ENCODE measurements at regions not wholly inside any gene's neighbourhood (a gene's known extent, or its start where the extent isn't known, plus 50 kb on each side); places are given as distances from the start of the nearest gene placed in this dataset.

DNA sequence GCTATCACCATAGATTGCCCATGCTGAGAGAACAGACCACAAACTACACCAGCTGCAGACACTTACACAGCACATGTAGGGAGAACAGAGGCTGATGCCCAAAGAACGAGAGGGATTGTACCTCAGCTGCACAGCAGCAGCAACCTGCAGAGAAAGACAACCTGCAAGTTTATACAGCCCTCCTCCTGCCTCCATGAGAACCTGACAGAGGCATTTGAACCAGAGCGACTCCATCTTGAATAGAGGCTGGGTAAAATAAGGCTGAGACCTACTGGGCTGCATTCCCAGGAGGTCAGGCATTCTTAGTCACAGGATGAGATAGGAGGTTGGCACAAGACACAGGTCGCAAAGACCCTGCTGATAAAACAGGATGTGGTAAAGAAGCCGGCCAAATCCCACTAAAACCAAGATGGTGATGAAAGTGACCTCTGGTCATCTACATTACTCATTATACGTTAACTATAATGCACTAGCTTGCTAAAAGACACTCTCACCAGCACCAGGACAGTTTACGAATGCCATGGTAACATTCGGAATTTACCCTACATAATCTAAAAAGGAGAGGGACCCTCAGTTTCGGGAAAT is 262.4 kb upstream of the HMGA2 start:
- DNase-seq (ENCODE audit: low spot score): no peak
- Mint-ChIP-seq H3K4me1 (ENCODE audit: low read depth) (peaks cover 1% of the 10 kb centered on the region), H3K36me3 (ENCODE audit: low read depth) (no peaks in the 10 kb centered on the region), H3K4me3 (no peak overlapping the region), H3K9me3 (no peaks in the 10 kb centered on the region), H3K27ac (no peak overlapping the region), H3K27me3 (ENCODE audit: insufficient read depth) (peaks cover 7% of the 10 kb centered on the region)
- intact Hi-C loops (cut with micrococcal nuclease): no loop called here

- Mint-ChIP-seq H3K27me3 (ENCODE audit: insufficient read depth) (peaks cover 7% of the 10 kb centered on the region), H3K27ac (no peak overlapping the region), H3K4me3 (no peak overlapping the region), H3K9me3 (peaks cover 5% of the 10 kb centered on the region), H3K36me3 (ENCODE audit: low read depth) (no peaks in the 10 kb centered on the region), H3K4me1 (ENCODE audit: low read depth) (no peaks in the 10 kb centered on the region)
- intact Hi-C loops (cut with micrococcal nuclease): no loop called here
- DNase-seq (ENCODE audit: low spot score): no peak
Observed at GRCh38 chr12:65565601-65566560, 258.4 kb upstream of the HMGA2 start.

DNA sequence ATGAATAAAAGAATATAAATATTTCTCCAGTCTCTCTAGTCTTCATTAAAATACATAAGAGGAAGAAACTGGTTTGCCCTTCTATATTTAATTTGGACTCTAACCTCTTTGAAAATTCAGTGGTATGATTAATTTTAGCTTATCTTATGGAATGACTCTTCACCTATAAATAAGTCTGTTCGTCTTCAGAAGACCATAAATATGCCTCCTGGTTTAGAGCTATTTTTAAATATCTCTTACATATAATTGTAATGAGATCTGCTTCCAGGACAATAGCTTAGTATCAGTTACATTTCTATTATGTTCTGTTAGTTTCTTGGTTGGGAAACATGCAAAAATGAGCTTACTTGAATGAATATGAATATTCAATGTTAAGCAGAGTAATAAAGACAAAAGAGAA is 257.5 kb upstream of the HMGA2 start:
- H3K36me3 Mint-ChIP-seq (ENCODE audit: low read depth): no peaks in the 10 kb centered on the region
- intact Hi-C loops (cut with micrococcal nuclease): no loop called here
- DNase-seq (ENCODE audit: low spot score): no peak
- peaks cover 7% of the 10 kb centered on the region for H3K27me3 Mint-ChIP-seq (ENCODE audit: insufficient read depth)
- H3K4me1 Mint-ChIP-seq (ENCODE audit: low read depth): no peaks in the 10 kb centered on the region
- peaks cover 5% of the 10 kb centered on the region for H3K9me3 Mint-ChIP-seq
- no peak overlapping the region for H3K27ac Mint-ChIP-seq
- H3K4me3 Mint-ChIP-seq: no peak overlapping the region

DNA sequence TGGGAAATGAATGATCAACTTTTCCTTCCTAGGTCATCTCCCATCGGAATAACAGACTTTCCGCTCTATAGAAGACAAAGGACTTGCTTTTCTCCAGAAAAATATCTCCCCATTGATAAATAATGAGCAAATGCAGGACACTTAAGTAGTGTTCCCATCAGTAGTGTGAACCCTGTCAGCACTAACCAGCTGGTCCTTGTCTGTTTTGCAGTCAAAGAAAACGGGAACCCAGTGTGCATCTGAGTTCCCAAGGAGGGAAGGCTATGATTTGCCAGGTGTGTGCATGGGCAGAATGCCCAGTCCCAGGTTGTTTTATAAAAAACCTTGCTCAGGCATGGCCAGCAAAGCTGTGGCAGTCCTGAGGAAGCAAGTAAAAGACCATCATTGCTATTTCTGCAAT is 256.5 kb upstream of the HMGA2 start:
- Mint-ChIP-seq H3K9me3 (peaks cover 5% of the 10 kb centered on the region), H3K4me1 (ENCODE audit: low read depth) (no peaks in the 10 kb centered on the region), H3K4me3 (no peak overlapping the region), H3K36me3 (ENCODE audit: low read depth) (no peaks in the 10 kb centered on the region), H3K27ac (no peak overlapping the region), H3K27me3 (ENCODE audit: insufficient read depth) (peaks cover 7% of the 10 kb centered on the region)
- intact Hi-C loops (cut with micrococcal nuclease): no loop called here
- no peak for DNase-seq (ENCODE audit: low spot score)

GRCh38 chr12:65568517-65568916 is 255.8 kb upstream of the HMGA2 start:
- peaks cover 9% of the 10 kb centered on the region for H3K9me3 Mint-ChIP-seq

DNA sequence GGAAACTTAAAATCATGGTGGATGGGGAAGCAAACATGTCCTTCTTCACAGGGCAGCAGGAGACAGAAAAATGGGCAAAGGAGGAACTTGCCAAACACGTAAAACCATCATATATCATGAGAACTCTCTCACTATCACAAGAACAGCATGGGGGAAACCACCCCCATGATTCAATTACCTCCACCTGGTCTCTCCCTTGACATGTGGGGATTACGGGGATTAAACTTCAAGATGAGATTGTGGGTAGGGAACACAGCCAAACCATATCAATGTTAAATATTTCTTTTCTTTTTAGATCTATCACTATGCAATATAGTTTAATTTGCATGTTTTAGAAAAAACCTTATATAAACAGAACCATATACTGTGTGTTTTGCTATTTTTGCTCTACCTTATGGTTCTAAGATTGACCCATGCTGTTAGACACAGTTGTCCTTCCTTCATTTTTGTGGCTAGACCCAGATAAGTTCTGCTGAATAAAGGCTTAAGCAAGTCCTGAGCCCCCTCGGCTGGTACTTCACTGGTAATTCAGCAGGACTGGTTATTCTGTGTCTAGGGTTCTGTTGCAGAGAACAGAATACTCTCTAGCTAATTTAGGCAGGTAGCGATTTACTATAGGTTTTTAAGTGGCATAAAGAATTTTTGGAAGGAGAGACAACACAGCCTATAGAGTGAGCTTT is 253.7 kb upstream of the HMGA2 start:
- Mint-ChIP-seq H3K36me3 (ENCODE audit: low read depth) (no peaks in the 10 kb centered on the region), H3K27me3 (ENCODE audit: insufficient read depth) (peaks cover 7% of the 10 kb centered on the region), H3K4me1 (ENCODE audit: low read depth) (no peaks in the 10 kb centered on the region), H3K9me3 (peaks cover 22% of the 10 kb centered on the region), H3K4me3 (no peak overlapping the region), H3K27ac (no peak overlapping the region)
- no peak for DNase-seq (ENCODE audit: low spot score)
- intact Hi-C loops (cut with micrococcal nuclease): no loop called here

More at GRCh38 chr12:65568517-65568916, 255.8 kb upstream of the HMGA2 start:
- Mint-ChIP-seq H3K27ac (no peak overlapping the region), H3K4me1 (ENCODE audit: low read depth) (no peaks in the 10 kb centered on the region), H3K4me3 (no peak overlapping the region), H3K36me3 (ENCODE audit: low read depth) (no peaks in the 10 kb centered on the region), H3K27me3 (ENCODE audit: insufficient read depth) (peaks cover 7% of the 10 kb centered on the region)
- no peak for DNase-seq (ENCODE audit: low spot score)
- intact Hi-C loops (cut with micrococcal nuclease): no loop called here

GRCh38 chr12:65574867-65575266 is 249.4 kb upstream of the HMGA2 start:
- H3K9me3 Mint-ChIP-seq: peaks cover 17% of the 10 kb centered on the region
- intact Hi-C loops (cut with micrococcal nuclease): no loop called here
- no peaks in the 10 kb centered on the region for H3K4me1 Mint-ChIP-seq (ENCODE audit: low read depth)

DNA sequence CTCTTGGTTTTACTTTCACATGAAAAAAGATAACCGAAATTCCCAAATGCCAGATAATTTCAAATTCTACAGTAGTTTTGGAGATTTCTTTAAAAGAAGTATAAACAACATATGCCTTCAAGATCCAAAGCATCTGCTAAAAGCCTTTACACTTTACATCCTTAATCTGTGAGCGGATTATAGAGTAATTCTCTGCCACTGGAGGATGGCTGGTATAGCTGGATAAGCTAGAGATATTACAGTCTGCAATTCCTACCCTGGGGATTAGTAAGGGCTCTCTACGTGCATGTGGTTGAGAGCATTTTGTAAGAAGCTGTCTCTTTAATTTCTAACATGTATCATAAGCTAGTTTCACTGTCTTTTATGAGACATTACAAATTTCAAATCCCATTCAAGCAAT is 240.3 kb upstream of the HMGA2 start:
- Mint-ChIP-seq H3K27me3 (ENCODE audit: insufficient read depth) (no peaks in the 10 kb centered on the region), H3K9me3 (no peaks in the 10 kb centered on the region), H3K36me3 (ENCODE audit: low read depth) (no peaks in the 10 kb centered on the region), H3K4me1 (ENCODE audit: low read depth) (no peaks in the 10 kb centered on the region), H3K4me3 (no peak overlapping the region), H3K27ac (no peak overlapping the region)
- intact Hi-C loops (cut with micrococcal nuclease): no loop called here
- no peak for DNase-seq (ENCODE audit: low spot score)

More at GRCh38 chr12:65574867-65575266, 249.4 kb upstream of the HMGA2 start:
- Mint-ChIP-seq H3K36me3 (ENCODE audit: low read depth) (no peaks in the 10 kb centered on the region), H3K27me3 (ENCODE audit: insufficient read depth) (peaks cover 2% of the 10 kb centered on the region), H3K4me3 (no peak overlapping the region), H3K27ac (no peak overlapping the region)
- DNase-seq (ENCODE audit: low spot score): no peak

DNA sequence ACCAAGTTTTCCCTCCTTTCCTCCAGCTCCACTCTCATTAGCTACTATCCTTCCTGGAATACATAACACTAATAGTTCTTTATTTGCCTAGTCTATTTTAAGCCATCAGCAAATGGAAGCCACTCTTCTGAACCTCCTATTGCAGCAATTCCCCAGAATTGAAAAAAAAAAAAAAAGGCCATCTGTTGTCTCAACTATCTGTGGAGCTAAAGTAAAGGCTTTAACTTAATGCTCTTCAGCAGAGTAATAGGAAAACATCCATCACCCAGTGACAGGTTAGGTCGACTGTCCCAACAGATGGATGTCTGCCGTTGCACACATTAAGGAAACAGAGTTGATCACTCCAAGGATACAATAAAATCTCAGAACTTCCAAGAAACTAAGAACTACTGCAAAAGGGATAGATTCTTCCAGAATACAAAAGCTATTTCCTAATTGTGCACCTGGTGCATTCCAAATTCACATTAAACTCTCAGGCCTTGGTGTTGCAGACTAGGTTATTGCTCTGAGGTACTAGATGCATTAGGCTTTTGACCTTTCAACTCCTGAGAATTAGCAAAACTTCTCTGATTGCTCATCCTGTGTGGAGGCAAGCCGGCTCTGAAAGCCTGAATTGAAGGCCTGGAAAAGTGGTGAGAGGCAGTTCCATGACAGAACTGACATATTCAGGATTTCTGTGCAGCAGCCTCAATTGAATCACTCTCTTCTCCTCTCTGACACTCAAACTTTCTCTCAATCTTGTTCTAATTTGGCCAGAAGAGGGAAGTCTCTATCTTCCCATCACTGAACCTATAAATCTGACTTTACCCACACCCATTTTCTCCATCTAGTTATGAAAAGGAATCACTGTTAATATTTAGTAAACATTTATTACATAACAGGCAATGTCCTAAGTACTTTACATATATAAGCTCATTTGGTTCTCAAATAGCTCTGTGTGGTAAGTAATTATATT is 238.4 kb upstream of the HMGA2 start:
- Mint-ChIP-seq H3K27ac (no peak overlapping the region), H3K27me3 (ENCODE audit: insufficient read depth) (no peaks in the 10 kb centered on the region), H3K4me3 (no peak overlapping the region), H3K4me1 (ENCODE audit: low read depth) (no peaks in the 10 kb centered on the region), H3K36me3 (ENCODE audit: low read depth) (no peaks in the 10 kb centered on the region), H3K9me3 (no peaks in the 10 kb centered on the region)
- DNase-seq (ENCODE audit: low spot score): no peak
- intact Hi-C loops (cut with micrococcal nuclease): no loop called here

DNA sequence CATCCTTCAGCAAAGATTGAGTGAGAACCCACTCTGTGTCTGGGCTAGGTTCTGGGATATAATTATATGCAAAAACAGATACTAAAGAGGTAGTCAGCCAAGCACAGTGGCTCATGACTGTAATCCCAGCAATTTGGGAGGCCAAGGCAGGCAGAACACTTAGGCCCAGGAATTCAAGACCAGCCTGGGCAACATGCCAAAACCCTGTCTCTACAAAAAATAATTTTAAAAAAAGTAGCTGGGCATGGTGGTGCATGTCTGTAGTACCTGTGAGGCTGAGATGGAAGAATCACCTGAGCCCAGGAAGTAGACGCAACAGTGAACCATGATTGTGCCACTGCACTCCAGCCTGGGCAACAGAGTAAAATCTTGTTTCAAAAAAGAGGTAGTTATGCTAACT is 237.5 kb upstream of the HMGA2 start:
- DNase-seq (ENCODE audit: low spot score): no peak
- H3K9me3 Mint-ChIP-seq: no peaks in the 10 kb centered on the region
- intact Hi-C loops (cut with micrococcal nuclease): no loop called here
- H3K4me3 Mint-ChIP-seq: no peak overlapping the region
- H3K36me3 Mint-ChIP-seq (ENCODE audit: low read depth): no peaks in the 10 kb centered on the region
- no peaks in the 10 kb centered on the region for H3K4me1 Mint-ChIP-seq (ENCODE audit: low read depth)
- no peaks in the 10 kb centered on the region for H3K27me3 Mint-ChIP-seq (ENCODE audit: insufficient read depth)
- H3K27ac Mint-ChIP-seq: no peak overlapping the region

DNA sequence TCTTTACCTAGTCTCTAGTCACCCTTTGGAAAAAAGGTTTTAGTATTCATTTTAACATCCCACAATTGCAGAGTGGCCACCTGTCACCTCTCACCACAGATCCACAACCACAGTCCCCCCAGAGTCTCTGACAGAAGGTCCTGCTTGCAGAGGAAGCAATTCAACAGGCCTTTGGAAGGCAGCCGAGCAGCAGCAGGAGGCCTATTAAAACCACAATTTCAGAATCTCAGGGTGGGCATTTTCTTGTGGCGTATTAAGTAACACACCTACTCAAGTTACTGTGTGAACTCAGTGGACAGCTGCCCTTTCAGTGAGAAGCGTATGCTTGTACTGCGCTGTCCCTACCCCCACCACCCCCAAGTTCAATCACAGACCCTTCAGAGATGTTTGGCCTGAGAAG is 234.0 kb upstream of the HMGA2 start:
- H3K27ac Mint-ChIP-seq: no peak overlapping the region
- no peak overlapping the region for H3K4me3 Mint-ChIP-seq
- H3K27me3 Mint-ChIP-seq (ENCODE audit: insufficient read depth): peaks cover 4% of the 10 kb centered on the region
- no peaks in the 10 kb centered on the region for H3K36me3 Mint-ChIP-seq (ENCODE audit: low read depth)
- intact Hi-C loops (cut with micrococcal nuclease): no loop called here
- no peaks in the 10 kb centered on the region for H3K4me1 Mint-ChIP-seq (ENCODE audit: low read depth)
- no peaks in the 10 kb centered on the region for H3K9me3 Mint-ChIP-seq
- DNase-seq (ENCODE audit: low spot score): no peak

DNA sequence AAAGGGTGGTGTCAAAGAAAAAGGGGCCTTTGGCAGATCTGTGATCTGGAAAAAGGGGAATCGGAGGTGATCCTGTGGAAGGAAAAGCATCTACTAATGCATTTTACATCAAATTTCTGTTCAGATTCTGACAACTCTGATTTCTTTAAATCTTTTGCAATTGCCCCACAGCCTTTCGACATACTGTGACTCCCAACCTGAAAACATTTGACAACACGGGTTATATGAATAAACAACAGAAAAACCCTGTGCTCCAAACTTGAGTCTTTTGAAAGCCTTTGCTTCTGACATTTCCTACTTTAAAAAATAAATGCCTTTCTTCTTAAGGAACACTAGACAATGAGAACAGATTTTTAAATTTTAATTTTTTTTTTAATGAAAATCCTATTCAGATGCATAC is 231.9 kb upstream of the HMGA2 start:
- no peaks in the 10 kb centered on the region for H3K4me1 Mint-ChIP-seq (ENCODE audit: low read depth)
- intact Hi-C loops (cut with micrococcal nuclease): no loop called here
- H3K27me3 Mint-ChIP-seq (ENCODE audit: insufficient read depth): peaks cover 4% of the 10 kb centered on the region
- no peaks in the 10 kb centered on the region for H3K36me3 Mint-ChIP-seq (ENCODE audit: low read depth)
- no peak for DNase-seq (ENCODE audit: low spot score)
- no peak overlapping the region for H3K27ac Mint-ChIP-seq
- no peak overlapping the region for H3K4me3 Mint-ChIP-seq
- H3K9me3 Mint-ChIP-seq: no peaks in the 10 kb centered on the region
